H1 (cell line): ENCODE measurements at regions not wholly inside any gene's neighbourhood (a gene's known extent, or its start where the extent isn't known, plus 50 kb on each side); places are given as distances from the start of the nearest gene placed in this dataset.

Experiments used
- CHD1 ChIP-seq: IDR thresholded peaks from 2 replicates; pipeline ENCODE4 v1.6.1; 2012; ENCODE audit warnings: low read depth, low read length, improper control_type of control experiment
- HDAC6 ChIP-seq: IDR thresholded peaks from one replicate; pipeline ENCODE4 v1.7.1; 2012; ENCODE audit warnings: low read depth, mild to moderate bottlenecking, inconsistent platforms, low read length, moderate library complexity
- JUN ChIP-seq: IDR thresholded peaks from 2 replicates; pipeline ENCODE4 v1.6.1; 2011; ENCODE audit warnings: low read depth, mild to moderate bottlenecking, improper control_type of control experiment, low read length
- KDM1A ChIP-seq: fragments of 200-600, 300-600 bp; sonication (generic); IDR thresholded peaks from 2 replicates; pipeline ENCODE4 v1.7.1; 2016; ENCODE audit warnings: mild to moderate bottlenecking, low read length, borderline replicate concordance

DNA sequence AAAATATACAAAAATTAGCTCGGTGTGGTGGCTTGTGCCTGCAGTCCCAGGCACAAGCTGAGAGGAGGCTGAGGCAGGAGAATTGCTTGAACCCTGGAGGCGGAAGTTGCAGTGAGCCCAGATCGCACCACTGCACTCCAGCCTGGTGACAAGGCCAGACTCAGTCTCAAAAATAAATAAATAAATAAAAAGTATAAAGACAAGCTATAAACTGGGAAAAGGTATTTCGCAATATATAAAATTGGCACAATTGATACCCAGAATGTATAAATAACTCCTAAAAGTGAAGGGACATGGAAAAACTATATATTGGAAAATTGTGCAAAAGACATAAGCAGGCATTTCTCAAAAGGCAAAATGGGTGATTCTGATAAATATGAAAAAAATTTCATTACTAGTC, 657.9 kb upstream of the SLC8A1 start:
- no peak for TF ChIP-seq CHD1
- TF ChIP-seq HDAC6 = no peak
- no peak for TF ChIP-seq JUN
- no peak for TF ChIP-seq KDM1A
